Neural cell (in vitro differentiated cells): ENCODE measurements at regions not wholly inside any gene's neighbourhood (a gene's known extent, or its start where the extent isn't known, plus 50 kb on each side); places are given as distances from the start of the nearest gene placed in this dataset.

ENCODE experiments used
- CTCF ChIP-seq: fragments of 450-650 bp; IDR thresholded peaks from 2 replicates; pipeline ENCODE4 v1.5.1; 2014; ENCODE audit warnings: antibody characterized with exemption, mild to moderate bottlenecking, moderate library complexity; ENCODE audit not compliant: poor library complexity, severe bottlenecking
- EZH2 ChIP-seq: fragments of 200-600, 300-800 bp; shearing (Covaris generic), sonication (generic); IDR thresholded peaks from 2 replicates; pipeline ENCODE4 v1.6.1; 2014; ENCODE audit warnings: antibody characterized with exemption, low read length, borderline replicate concordance, mild to moderate bottlenecking; ENCODE audit not compliant: insufficient read depth, poor library complexity, severe bottlenecking
- RAD21 ChIP-seq: fragments of 450-650 bp; conservative IDR thresholded peaks from 2 replicates; pipeline ENCODE4 v1.6.1; 2014; ENCODE audit warnings: antibody characterized with exemption, mild to moderate bottlenecking, moderate library complexity

- TF ChIP-seq RAD21 (no peak), EZH2 (no peak), CTCF (no peak)
Observed at GRCh38 chr4:180356766-180357165, 1886.4 kb upstream of the TENM3 start.
